Progenitor cell of endocrine pancreas (in vitro differentiated cells): ENCODE measurements at regions not wholly inside any gene's neighbourhood (a gene's known extent, or its start where the extent isn't known, plus 50 kb on each side); places are given as distances from the start of the nearest gene placed in this dataset.

Source experiments
- DNase-seq: peaks from one replicate; pipeline ENCODE4 v3.0.0; 2021; ENCODE audit warnings: low spot score; ENCODE audit not compliant: unreplicated experiment
- H3K27ac Mint-ChIP-seq: 2 replicates; pipeline ENCODE4 v1.8.0; 2021; ENCODE audit warnings: mild to moderate bottlenecking, moderate library complexity, mixed read lengths
- H3K27me3 Mint-ChIP-seq: 2 replicates; pipeline ENCODE4 v1.8.0; 2021; ENCODE audit warnings: mixed read lengths
- H3K36me3 Mint-ChIP-seq: 2 replicates; pipeline ENCODE4 v1.8.0; 2022; ENCODE audit warnings: mixed read lengths; ENCODE audit not compliant: insufficient read depth
- H3K4me1 Mint-ChIP-seq: 2 replicates; pipeline ENCODE4 v1.8.0; 2021; ENCODE audit warnings: low read depth, mixed read lengths
- H3K4me3 Mint-ChIP-seq: 2 replicates; pipeline ENCODE4 v1.8.0; 2021; ENCODE audit warnings: low read depth, mild to moderate bottlenecking, moderate library complexity, mixed read lengths
- H3K9me3 Mint-ChIP-seq: 2 replicates; pipeline ENCODE4 v1.8.0; 2021; ENCODE audit warnings: low read depth, mixed read lengths
- CTCF ChIP-seq: fragments of 200-600 bp; sonication (generic); IDR thresholded peaks from one replicate; pipeline ENCODE4 v1.5.0; 2021; ENCODE audit warnings: antibody characterized with exemption, mild to moderate bottlenecking; ENCODE audit not compliant: unreplicated experiment

GRCh38 chr7:41188163-41189130, 514.4 kb downstream of the INHBA start:
- H3K27ac Mint-ChIP-seq: peak overlapping the region; percentile 42
- H3K4me1 Mint-ChIP-seq: peaks cover 15% of the 10 kb centered on the region
- H3K9me3 Mint-ChIP-seq: peaks cover 3% of the 10 kb centered on the region
- H3K36me3 Mint-ChIP-seq: no peaks in the 10 kb centered on the region
- no peak overlapping the region for H3K4me3 Mint-ChIP-seq
- no peak for TF ChIP-seq CTCF
- no peaks in the 10 kb centered on the region for H3K27me3 Mint-ChIP-seq
- no peak for DNase-seq

- TF ChIP-seq CTCF: no peak
- peaks cover 15% of the 10 kb centered on the region for H3K4me1 Mint-ChIP-seq
- H3K9me3 Mint-ChIP-seq: peaks cover 3% of the 10 kb centered on the region
- H3K27me3 Mint-ChIP-seq: no peaks in the 10 kb centered on the region
- no peak for DNase-seq
- H3K27ac Mint-ChIP-seq: no peak overlapping the region
- H3K36me3 Mint-ChIP-seq: no peaks in the 10 kb centered on the region
- no peak overlapping the region for H3K4me3 Mint-ChIP-seq
These were observed 515.6 kb downstream of the INHBA start for GRCh38 chr7:41187322-41187721.

GRCh38 chr7:41185851-41186250, 517.0 kb downstream of the INHBA start:
- Mint-ChIP-seq H3K4me1 (peaks cover 15% of the 10 kb centered on the region), H3K27me3 (no peaks in the 10 kb centered on the region), H3K27ac (no peak overlapping the region), H3K4me3 (no peak overlapping the region), H3K9me3 (peaks cover 3% of the 10 kb centered on the region), H3K36me3 (no peaks in the 10 kb centered on the region)
- TF ChIP-seq CTCF: no peak
- DNase-seq: no peak

GRCh38 chr7:41183741-41184140, 519.1 kb downstream of the INHBA start:
- H3K36me3 Mint-ChIP-seq: no peaks in the 10 kb centered on the region
- H3K4me3 Mint-ChIP-seq: no peak overlapping the region
- no peak overlapping the region for H3K27ac Mint-ChIP-seq
- no peak for TF ChIP-seq CTCF
- no peak for DNase-seq
- peaks cover 3% of the 10 kb centered on the region for H3K9me3 Mint-ChIP-seq
- no peaks in the 10 kb centered on the region for H3K27me3 Mint-ChIP-seq
- peaks cover 9% of the 10 kb centered on the region for H3K4me1 Mint-ChIP-seq

GRCh38 chr7:41182782-41183181, 520.1 kb downstream of the INHBA start:
- no peak overlapping the region for H3K27ac Mint-ChIP-seq
- H3K4me3 Mint-ChIP-seq: no peak overlapping the region
- H3K9me3 Mint-ChIP-seq: peaks cover 3% of the 10 kb centered on the region
- no peaks in the 10 kb centered on the region for H3K36me3 Mint-ChIP-seq
- no peak for TF ChIP-seq CTCF
- H3K4me1 Mint-ChIP-seq: peaks cover 1% of the 10 kb centered on the region
- no peaks in the 10 kb centered on the region for H3K27me3 Mint-ChIP-seq
- no peak for DNase-seq
